H1 (cell line): ENCODE measurements at regions not wholly inside any gene's neighbourhood (a gene's known extent, or its start where the extent isn't known, plus 50 kb on each side); places are given as distances from the start of the nearest gene placed in this dataset.

Experiments used
- HDAC2 ChIP-seq, 2 experiments: fragments of 300-600 bp in 1 of 2; sonication (generic) in 1 of 2; IDR thresholded peaks; 2 replicates each; pipeline ENCODE4 v1.6.1; 2011 to 2012; ENCODE audit warnings: low read depth in 2 of 2, low read length in 2 of 2, mild to moderate bottlenecking in 2 of 2, moderate library complexity in 2 of 2, borderline replicate concordance in 1 of 2, inconsistent platforms in 1 of 2
- NRF1 ChIP-seq: IDR thresholded peaks from 2 replicates; pipeline ENCODE4 v1.6.1; 2011; ENCODE audit warnings: mild to moderate bottlenecking, low read depth, low read length, improper control_type of control experiment
- POU5F1 ChIP-seq: IDR thresholded peaks from 2 replicates; pipeline ENCODE4 v1.6.1; 2011; ENCODE audit warnings: low read depth, mild to moderate bottlenecking, low read length, moderate library complexity
- RFX5 ChIP-seq: IDR thresholded peaks from 2 replicates; pipeline ENCODE4 v1.6.1; 2011; ENCODE audit warnings: low read depth, low read length, improper control_type of control experiment, borderline replicate concordance
- SRF ChIP-seq: IDR thresholded peaks from 2 replicates; pipeline ENCODE4 v1.6.1; 2011; ENCODE audit warnings: mild to moderate bottlenecking, low read depth, low read length, moderate library complexity
- TF ChIP-seq, protein P1 (sequence below), 3 experiments: IDR thresholded peaks; 1 replicate in 2 of 3; 2 replicates in 1 of 3; pipeline versions ENCODE4 v1.5.1 to v1.6.1; 2011; ENCODE audit warnings: low read length in 3 of 3, mild to moderate bottlenecking in 3 of 3, inconsistent platforms in 2 of 3, low read depth in 1 of 3, moderate library complexity in 1 of 3; ENCODE audit not compliant: insufficient read depth in 1 of 3; ENCODE audit errors: control extremely low read depth in 1 of 3

DNA sequence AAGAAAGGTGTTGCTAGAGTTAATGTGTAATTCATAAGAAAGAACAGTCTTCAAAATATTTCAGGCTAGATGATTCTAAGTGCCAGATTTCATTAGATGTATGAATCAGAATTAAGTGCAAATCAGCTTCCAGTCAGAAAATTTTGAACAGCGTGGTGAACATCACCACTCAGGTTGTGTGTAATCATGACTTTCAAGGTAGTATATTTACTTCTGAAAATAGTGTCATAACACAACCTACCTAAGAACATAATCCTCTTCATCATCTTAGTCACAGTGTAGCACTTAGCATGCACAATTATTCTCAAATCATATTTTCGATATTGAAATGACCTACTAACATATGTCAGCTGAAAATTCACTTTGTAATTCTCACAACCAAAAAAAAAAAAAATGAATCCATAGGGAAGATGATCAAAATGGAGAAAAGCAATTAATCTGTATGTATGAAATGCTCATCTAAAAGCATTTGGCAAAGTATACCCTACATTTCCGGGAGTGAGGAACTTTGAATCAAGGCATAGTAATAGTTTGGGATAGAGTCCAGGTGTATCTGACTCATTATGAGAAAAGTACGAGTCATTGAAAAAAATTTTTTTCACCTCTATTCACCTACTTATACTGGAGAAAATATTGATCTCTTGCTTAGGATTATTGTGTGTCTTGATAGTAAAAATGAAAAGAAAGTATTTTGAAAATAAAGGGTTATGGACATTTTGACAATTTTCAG is 221.8 kb upstream of the CHRM3 start (continued):
- no peak for TF ChIP-seq HDAC2 (IDR thresholded peaks at IDR 0.05; ENCODE audit: borderline replicate concordance in 1 of 2, low read depth in 2 of 2, low read length in 2 of 2)
- no peak for TF ChIP-seq RFX5
- TF ChIP-seq, protein P1, sequence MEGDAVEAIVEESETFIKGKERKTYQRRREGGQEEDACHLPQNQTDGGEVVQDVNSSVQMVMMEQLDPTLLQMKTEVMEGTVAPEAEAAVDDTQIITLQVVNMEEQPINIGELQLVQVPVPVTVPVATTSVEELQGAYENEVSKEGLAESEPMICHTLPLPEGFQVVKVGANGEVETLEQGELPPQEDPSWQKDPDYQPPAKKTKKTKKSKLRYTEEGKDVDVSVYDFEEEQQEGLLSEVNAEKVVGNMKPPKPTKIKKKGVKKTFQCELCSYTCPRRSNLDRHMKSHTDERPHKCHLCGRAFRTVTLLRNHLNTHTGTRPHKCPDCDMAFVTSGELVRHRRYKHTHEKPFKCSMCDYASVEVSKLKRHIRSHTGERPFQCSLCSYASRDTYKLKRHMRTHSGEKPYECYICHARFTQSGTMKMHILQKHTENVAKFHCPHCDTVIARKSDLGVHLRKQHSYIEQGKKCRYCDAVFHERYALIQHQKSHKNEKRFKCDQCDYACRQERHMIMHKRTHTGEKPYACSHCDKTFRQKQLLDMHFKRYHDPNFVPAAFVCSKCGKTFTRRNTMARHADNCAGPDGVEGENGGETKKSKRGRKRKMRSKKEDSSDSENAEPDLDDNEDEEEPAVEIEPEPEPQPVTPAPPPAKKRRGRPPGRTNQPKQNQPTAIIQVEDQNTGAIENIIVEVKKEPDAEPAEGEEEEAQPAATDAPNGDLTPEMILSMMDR (IDR thresholded peaks at IDR 0.05; ENCODE audit: control extremely low read depth in 1 of 3, insufficient read depth in 1 of 3, low read depth in 1 of 3, low read length in 3 of 3), result no peak
- TF ChIP-seq NRF1, result no peak
- no peak for TF ChIP-seq POU5F1
- no peak for TF ChIP-seq SRF
